ENCODE measurements at regions not wholly inside any gene's neighbourhood (a gene's known extent, or its start where the extent isn't known, plus 50 kb on each side); places are given as distances from the start of the nearest gene placed in this dataset.
"Not testable (repeated sequence)": the region's sequence is repeated elsewhere in the genome, so short reads cannot be mapped to it uniquely, and the experiment has no call there.

DNA sequence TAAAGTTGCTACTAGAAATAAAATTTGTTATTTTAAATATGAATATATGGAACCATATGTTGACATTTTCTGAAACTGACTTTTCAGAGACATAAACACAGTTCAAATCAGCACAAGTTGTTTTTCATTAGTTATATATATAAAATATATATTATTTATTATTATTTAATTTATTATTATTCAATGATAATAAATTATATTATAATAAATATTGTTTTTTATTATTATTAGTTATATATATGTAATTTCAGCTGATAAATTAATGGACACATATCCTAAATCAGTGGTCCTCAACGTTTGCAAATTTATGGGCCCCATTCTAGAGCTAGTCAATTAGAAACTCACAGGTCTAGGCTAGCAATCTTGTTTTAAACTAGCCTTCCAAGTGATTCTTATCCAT lies 809.3 kb downstream of the C4orf33 start:
- DNase-seq: no peak

DNA sequence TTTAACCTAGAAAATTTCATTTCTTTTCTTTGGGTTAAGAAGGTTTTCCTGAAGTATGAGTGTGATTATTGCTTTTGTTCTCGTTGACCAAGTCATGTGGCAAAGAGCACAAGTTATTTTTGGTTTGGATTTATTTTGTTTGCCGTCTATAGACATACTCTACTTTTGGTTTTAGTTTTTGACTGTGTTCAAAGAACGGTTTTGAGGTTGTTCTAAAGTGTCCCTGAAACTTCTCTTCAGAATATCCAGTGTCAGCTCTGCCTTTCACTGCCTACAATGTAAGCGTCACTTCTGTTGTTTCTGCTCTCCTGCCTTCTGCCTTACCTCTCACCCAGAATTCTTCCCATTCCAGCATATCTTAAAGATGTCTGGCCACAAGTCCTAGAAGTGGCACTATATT lies 812.2 kb downstream of the C4orf33 start:
- DNase-seq: no peak

DNA sequence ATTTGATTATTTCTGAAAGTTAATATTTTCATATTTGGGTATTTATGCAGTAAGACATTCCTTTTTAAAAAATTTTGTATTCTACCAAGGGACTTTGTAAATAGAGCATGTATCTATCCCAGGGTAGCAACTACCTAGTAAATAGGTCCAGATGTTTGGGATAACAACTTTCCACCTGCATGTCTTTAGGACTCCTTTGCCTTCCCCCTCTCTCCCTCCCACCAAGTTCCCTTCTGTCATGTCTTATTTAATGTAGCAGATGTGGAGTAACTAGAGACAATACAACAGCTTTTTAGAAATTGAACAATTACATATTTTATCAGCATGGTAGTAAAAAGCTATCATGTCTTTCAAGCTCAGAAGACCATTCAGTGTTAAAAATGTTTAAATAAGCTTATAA lies 821.0 kb downstream of the C4orf33 start:
- DNase-seq: no peak

DNA sequence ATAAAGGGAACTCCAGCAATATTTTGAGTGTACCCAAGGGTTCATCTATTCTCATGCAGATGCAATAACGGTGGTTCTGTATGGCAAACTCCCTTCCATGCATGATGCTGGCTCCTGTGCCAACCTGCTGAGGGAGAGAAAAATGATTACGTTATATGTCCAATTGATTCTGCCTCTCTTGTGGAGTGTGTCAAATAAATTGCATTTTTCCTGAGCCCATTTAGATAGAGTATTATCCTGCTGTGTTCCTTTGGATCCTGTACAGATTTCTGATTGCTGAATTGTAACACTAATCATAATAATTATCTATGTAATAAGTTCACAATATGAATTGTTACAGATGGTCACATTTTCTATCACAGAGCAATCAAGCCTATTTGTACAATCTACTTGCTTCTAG lies 821.7 kb downstream of the C4orf33 start:
- no peak for DNase-seq

DNA sequence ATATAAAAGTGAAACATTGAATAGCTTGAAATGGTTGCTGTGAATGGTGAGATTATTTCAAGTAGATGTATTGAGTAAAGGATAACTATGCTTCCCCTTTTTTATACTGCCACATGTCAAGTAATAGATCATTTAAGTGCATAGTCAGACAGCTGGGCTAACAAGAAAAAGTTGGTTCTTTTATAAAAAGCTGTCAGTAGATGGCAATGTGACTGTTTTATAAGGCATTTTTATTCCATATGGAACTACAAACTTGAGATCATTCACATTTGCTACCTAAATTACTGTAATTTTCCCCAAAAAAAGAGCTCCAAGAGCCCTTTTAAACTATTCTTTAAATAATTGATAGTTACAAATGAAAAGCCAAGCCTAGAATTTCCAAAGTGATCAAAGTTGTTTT lies 831.0 kb downstream of the C4orf33 start:
- DNase-seq: no peak

DNA sequence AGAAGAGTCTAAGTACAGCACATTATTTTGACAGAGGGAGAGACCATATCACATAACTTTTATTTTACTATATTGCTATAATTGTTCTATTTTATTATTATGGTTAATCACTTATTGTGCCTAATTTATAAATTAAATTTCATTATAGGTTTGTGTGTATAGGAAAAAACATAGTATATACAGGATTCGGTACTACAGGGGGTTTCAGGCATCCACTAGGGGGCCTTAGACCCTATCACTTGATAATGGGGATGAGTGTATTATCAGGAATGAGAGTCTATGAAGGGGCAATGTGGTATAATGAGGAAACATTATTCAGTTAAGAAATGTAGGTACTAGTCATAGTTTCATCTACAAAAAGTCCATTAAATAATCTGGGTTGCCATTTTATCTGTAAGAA lies 833.1 kb downstream of the C4orf33 start:
- DNase-seq: no peak

DNA sequence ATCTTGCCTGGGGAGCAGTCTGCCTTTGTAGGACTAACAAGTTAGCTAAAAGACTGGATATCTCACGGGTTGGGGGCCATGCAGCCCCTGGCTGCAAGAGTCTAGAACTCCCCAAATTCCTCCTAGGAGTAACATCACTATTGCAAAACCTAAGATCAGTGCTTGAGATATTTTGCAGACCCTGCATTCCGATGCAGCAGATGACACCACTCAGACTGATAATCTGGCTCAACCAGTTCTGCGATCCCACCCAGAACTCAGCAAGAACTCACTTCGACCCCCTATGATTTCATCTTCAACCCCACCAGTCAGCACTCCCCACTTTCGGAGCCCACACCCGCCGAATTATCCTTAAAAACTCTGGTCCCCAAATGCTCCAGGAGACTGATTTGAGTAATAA lies 834.0 kb downstream of the C4orf33 start:
- DNase-seq: no peak

DNA sequence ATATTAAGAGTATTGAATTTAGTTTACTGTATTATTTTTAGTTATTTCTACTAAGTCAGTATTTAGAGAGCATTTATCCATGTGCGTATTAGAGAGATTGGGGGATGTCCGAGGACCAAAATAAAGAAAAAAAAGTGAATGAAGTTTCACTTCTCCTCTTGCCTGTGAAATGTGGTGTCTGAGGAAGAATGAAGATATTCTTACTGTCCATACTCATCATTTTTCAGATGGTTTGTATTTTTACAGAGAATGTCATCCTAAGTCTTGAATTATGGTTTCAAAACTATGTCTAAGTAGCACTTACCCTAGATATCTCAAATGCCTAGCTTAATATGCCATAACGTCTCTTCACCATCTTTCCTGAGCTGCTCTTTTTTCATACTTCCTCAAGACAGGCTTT lies 854.3 kb downstream of the C4orf33 start:
- no peak for DNase-seq

DNA sequence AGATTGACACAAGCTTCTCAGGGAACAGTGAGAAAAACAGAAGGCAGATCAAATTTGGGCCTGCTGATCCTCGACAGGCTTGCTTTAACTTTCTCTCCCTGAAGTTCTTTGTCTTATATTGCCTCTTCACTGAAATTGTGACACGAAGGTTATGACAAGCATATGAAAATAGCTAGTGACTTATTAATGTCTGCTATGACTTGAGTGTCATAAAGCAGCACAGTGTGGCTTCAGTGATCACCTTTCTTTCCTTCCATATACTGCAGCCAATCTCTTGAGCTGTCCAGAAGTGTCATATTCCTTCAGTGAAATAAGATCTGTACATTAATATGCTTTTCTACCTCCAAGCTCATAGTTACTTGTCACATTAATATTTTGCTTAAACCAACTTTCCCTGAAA lies 870.2 kb downstream of the C4orf33 start:
- no peak for DNase-seq

DNA sequence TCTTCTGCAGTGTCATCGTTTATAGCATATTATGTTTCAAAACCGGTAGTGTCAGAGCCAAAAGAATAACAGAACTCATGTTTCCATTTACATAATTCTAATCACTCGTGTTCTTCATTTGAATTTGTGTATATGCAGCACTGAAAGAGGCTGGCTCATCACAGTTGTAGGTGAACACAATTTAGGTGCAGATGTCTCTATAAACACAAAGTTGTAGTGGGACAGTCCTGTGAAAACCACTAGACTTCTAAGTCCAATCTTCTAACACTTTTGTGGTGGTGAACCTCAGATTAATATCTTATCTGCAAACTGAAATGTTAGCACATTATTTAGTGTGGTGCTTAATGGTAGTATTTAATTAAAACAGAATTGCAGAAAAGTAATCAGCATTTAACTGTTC lies 872.4 kb downstream of the C4orf33 start:
- DNase-seq: no peak

DNA sequence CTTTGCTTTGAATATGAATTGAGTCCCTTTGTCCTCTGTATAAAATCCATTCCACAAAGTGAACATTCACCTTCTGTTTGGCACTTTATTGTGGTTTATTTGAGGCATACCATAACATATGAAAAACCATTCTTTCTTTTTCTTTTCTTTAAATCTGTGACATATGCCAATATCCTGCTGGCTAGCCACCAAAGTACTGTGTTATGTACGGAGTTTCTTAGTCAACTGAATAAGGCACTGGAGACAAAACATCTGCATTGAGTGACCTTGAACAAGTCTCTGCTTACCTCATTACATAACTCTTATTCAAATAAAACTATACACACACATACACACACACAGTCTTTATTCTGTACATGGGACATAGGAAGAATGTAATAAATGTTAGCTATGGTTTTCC lies 872.8 kb downstream of the C4orf33 start:
- DNase-seq: no peak

DNA sequence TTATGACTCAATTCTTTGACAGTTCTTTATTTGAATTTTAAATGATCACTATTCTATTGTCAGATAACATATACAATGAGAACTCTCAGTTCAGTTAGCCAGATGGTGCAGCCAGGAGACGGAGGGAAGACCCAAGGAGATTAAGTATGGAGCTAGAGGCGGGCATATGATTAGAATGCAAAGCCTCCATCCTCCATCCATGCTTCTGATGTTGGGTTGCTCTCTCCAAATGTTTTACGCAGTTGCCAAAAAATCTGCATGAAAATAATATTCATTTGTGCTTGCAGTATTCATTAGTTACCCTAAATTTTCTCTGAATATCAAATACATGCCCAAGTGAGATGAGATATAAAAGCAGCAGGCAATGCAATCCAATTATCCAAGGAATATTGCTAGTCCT lies 874.8 kb downstream of the C4orf33 start:
- DNase-seq: no peak

DNA sequence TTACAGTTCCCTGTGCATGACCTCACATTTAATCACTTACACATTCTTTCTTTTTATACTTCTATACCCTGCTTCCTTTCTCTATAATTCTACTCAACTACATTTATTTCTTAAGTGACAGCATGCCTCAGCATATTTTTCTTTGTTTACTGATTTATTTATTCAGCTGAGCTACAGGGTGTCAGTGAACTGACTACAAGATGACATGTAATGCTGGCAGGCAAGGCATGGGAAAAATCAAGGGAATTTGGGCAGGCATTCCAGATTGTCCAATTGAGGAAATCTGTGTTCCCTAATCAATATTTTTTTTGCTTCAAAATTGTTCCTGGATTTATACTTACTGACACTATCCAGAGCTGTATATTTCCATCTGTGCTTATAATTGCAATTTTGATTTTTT lies 875.5 kb downstream of the C4orf33 start:
- no peak for DNase-seq

DNA sequence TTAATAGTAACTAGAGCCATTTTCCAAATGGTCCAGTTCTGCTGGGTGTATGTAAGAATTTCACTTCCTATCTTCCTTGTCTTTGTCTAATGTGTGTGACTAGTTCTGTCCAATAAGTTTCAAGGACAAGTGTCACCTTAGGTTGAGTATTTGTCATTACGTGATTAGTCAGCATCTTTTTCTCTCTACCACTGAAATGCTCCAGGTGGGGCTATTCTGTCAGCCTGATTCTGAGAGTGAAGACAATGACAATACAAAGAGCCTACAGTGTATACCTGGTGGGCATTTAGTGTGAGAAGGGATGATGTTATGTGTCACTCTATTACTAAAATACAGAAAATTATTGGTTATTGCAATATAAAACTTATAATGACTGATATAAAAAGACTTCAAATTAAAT lies 876.3 kb downstream of the C4orf33 start:
- DNase-seq: no peak

DNA sequence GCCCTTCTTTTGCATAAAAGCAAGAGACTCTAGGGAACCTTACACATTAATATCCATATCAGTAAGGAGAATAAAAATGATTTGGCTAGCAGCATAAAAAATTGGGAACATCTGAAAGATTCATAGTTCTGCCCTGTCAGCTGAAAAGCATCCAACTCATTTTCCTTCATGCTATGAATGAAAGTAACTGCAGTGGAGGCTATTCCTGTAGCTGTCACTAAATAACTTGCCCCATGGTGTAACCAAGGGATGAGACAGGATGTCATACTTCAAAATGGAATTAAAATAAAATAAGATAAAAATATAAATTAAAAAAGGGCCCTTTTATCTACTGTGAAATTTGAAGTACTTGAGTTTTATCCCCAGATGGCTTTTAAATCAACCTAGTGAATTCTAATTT lies 878.8 kb downstream of the C4orf33 start:
- no peak for DNase-seq

DNA sequence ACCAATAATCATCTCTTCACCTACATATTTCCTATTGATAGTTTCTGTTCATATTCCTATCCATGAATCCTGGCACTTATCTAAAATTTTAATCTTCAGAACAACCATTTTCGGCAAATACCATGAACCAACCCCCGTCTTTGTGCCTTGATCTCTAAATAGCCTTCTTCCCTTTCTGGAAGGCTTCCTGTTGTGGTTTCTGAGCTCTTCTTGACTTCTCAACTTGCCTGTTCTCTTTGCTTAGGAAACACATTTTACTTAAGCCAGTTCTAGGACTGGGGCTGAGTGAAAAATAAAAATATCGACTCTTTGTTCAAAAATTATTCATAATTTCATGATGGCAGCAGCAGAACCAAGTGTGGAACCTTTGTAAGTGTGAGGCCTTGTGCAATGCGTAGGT lies 882.4 kb downstream of the C4orf33 start:
- no peak for DNase-seq

DNA sequence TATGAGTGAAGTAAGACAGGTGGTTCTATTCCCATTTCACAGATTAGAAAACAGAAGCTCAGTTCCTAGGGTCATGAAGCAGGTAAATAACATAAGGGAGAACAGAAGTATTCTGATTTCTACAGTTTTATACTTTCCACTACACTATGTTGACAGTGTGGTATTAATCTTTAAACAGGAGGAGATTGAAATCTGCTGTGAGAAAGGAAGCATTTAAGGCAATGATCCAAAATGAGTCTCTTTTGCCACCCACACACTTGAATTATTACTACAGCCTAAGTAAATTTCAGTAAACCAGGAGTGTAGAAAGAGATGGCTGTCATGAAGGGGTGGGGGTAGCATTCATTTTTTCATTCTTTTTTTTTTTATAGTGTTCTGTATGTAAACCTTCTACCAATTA lies 893.0 kb downstream of the C4orf33 start:
- DNase-seq: no peak

DNA sequence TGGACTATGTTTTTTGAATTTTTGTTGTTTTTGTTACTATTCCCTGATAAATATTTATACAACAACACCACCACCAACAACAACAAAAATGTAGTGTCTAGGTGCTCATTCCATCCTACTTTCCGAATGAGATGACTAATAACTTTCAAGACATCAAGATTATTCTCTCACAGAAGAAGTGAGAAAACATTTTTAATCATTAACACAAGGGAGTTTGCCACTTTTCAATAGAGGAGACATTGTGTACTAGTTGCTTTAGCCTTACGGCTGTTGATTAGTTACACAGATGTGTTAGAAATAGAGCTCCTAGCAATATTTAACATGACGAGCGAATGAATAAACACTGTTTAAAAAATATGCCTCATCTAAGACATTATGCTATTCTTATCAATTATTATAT lies 898.8 kb downstream of the C4orf33 start:
- DNase-seq: no peak

DNA sequence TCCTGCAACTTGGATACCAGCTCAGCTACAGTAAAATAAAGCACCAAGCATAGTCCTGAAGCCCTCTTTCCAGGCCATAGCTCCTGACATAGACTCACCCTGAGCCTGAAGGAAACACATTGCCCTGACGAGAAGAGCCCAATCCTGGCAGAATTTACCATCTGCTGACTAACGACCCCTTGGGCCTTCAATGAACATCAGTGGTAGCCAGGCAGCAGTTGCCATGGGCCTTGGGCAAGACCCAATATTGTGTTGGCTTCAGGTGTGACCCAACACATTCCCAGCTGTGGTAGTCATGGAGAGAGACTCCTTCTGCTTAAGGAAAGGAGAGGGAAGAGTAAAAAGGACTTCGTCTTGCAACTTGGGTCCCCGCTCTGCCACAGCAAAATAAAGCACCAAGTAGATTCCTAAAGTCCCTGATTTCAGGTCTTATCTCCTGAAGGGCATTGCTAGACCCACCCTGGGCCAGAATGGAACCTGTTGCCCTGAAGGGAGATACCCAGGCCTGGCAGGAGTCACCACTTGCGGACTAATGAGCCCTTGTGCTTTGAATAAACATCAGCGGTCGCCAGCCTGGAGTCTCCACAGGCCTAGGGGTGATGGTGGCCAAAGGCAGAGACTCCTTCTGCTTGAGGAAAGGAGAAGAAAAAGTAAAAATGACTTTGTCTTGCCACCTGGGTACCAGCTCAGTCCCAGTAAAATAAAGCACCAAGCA lies 902.6 kb downstream of the C4orf33 start:
- no peak for DNase-seq

DNA sequence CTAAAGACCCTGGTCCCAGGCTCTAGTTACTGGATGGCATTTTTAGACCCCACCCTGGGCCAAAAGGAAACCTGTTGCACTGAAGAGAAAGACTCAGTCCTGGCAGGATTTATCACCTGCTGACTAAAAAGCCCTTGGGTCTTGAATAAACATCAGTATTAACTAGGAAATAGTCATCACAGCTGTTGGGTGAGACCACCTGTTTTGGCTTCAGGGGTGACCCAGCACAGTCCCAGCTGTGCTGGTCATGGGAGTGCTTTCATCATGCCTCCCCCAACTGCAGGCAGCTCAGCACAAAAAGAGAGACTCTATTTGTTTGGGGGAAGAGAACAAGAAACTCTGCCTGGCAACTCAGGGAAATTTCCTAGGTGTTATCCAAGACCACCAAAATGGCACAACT lies 903.2 kb downstream of the C4orf33 start:
- DNase-seq: no peak

DNA sequence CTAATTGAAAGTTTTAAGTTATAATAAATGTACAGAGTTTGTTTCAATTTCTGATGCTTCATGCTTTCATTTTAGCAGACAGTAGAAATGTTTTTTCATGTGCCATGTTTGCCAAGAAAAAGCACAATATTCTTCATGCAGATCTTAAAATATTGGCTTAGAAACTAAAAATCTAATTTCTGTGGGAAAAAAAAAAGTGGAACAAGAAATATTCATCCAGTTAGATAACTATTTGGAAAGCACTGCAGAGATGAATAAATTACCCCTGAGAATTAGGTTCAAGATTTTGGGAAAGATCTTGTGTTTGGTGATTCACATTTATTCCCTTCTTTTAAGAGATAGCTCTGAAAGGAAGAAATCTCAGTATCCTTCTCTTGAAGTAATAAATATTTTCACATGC lies 912.5 kb downstream of the C4orf33 start:
- DNase-seq: no peak

DNA sequence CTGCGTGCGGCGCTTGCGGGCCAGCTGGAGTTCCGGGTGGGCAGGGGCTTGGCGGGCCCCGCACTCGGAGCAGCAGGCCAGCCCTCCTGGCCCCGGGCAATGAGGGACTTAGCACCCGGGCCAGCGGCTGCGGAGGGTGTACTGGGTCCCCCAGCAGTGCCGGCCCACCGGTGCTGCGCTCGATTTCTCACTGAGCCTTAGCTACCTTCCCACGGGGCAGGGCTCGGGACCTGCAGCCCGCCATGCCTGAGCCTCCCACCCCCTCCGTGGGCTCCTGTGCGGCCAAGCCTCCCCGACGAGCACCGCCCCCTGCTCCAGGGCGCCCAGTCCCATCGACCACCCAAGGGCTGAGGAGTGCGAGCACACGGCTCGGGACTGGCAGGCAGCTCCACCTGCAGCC lies 916.9 kb downstream of the C4orf33 start:
- not testable (repeated sequence) for DNase-seq

DNA sequence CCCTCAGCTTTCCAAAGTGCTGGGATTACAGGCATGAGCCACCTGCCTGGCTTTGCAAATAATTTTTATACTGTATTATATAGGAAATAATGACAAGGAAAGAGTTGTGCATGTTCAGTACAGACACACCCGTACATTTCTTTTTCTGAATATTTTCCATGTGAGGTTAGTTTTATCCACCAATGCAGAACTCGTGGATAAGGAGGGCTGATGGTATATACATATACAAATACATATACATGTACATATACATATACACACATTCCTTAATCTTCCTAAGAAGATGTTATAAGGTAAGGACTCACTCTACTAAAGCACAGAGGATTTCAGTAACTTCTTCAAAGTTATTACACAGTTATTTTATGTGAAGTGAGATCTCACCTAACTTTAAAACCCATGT lies 925.8 kb downstream of the C4orf33 start:
- DNase-seq: no peak

DNA sequence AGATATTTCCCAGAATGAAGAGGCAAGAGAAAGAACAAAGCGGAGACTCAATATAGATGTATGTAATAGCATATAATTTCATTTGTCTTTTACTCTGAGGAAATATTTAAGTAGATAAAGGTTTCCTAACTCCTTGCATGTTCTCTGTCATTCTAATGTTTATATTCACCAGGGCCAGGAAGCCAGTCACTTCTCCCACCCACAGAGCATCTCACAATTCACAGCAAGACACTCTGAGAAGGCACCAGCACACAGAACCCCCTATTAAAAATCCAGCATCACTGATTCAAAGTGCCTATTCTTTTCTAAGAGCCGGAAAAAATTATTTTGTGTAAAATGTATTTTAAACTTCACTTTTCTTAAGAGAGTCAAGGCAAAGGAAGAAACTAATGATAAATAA lies 927.1 kb downstream of the C4orf33 start:
- DNase-seq: no peak

DNA sequence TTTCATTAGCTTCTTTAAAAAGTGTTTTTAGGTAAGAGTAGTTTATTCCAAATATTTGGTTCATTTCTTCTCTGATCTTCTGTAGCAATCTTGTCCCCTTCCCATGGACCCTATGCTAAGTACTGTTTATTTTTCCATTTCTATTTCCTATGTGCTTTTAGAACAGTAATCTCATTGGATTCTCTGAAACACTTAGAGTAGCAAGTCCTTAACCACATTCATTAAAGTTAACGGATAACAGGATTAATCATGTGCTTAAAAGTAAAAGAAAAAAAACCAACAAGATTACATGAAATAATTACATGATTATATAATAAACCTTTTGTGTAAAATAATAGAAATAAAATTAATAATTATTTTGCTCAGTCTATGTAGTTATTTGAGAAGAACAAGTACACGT lies 929.7 kb downstream of the C4orf33 start:
- DNase-seq: no peak

DNA sequence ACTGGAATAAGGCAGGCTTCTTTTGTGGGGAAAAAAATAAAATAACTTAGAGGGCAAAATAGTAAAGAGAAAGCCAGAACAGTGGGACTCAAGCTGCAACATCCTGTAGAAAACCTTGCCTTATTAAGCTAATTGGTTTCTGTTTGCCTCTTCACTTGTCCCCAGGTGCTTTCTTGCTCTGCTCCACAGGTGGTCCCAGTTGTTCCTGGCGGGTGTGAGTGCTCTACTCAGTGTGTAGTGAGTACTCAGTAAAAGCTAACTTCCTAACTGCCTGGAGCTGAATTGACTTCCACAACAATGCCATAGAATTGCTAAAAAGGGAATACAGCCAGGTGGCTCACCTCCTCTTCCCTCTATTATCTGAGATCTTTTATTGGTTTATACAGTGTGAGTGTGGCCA lies 930.2 kb downstream of the C4orf33 start:
- DNase-seq: no peak

Measured in NK-92 treated with Interleukin-12 subunit alpha and Interleukin-12 subunit beta, amount 100 ng/mL, for 24 hours (cell line).